ENCODE measurements at regions not wholly inside any gene's neighbourhood (a gene's known extent, or its start where the extent isn't known, plus 50 kb on each side); places are given as distances from the start of the nearest gene placed in this dataset.
A peak's percentile ranks its signal among the peaks of the same experiment; 100 is the strongest.
"Not testable (repeated sequence)": the region's sequence is repeated elsewhere in the genome, so short reads cannot be mapped to it uniquely, and the experiment has no call there.

DNA sequence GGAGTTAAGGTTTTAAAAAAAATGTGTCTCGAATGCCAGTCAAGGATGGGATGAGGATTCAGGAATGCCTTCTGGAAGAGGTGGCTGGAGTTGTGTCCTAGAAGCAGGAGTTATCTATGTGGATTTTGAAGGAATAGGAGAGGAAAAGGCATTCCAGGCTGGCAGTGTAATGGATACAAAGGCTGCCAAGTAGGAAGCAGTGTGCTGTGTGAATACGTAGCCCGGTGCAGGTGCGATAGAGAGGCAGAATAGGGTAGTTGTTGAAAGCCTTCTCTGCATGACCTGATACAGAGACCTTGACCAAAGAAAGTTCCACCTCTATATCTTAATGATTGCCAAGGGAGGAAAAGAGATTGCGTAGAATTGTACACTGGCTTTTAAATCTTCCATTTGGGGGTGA lies 128.1 kb upstream of the ITGB1 start:
- H3K9me3 ChIP-seq, result no peaks in the 10 kb centered on the region
- 45 to 52% methylated on average over 5 of the region's 5 CpGs for WGBS, 2 donors
- TF ChIP-seq, protein P1, sequence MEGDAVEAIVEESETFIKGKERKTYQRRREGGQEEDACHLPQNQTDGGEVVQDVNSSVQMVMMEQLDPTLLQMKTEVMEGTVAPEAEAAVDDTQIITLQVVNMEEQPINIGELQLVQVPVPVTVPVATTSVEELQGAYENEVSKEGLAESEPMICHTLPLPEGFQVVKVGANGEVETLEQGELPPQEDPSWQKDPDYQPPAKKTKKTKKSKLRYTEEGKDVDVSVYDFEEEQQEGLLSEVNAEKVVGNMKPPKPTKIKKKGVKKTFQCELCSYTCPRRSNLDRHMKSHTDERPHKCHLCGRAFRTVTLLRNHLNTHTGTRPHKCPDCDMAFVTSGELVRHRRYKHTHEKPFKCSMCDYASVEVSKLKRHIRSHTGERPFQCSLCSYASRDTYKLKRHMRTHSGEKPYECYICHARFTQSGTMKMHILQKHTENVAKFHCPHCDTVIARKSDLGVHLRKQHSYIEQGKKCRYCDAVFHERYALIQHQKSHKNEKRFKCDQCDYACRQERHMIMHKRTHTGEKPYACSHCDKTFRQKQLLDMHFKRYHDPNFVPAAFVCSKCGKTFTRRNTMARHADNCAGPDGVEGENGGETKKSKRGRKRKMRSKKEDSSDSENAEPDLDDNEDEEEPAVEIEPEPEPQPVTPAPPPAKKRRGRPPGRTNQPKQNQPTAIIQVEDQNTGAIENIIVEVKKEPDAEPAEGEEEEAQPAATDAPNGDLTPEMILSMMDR (IDR thresholded peaks at IDR 0.05), result no peak
- no peak for TF ChIP-seq POLR2A (IDR thresholded peaks at IDR 0.05)
- intact Hi-C loops (cut with DNase I), result no loop called here
- H3K4me1 ChIP-seq, result no peaks in the 10 kb centered on the region
- peak; percentile 16 to 39 (median 26) for DNase-seq
- peak; percentile 76 for ATAC-seq
- H3K27ac ChIP-seq, result peak overlapping the region in 1 of 4 donors; percentile 5
- no peaks in the 10 kb centered on the region for H3K27me3 ChIP-seq
- H3K36me3 ChIP-seq (replicated peaks in 1 of 2; ENCODE audit: insufficient read depth in 1 of 2, low read depth in 2 of 2), result no peaks in the 10 kb centered on the region
- no peak overlapping the region for H3K4me3 ChIP-seq

DNA sequence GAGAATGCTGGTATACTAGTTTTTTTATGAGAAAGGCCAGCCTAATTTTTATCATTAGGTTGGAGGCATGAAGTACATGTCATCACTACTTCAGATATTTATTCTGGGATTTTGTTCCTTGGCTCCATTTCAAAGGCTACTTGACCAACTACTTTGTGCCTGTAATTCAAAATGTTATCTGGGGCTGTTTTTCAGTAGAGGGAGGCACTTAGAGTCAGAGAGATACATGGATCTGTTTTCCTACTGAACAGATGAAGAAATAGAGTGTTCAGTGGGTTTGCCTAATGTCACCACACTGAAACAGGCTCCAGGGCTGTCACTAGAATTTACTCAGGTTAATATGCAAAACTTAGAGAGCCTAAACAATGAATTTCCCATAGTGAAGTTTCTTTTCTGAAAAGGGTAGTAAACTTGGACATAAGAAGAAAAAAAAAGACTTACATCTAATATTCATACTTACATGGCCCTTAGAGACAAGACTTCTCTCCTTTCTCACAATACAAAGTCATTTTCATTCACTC lies 127.3 kb upstream of the ITGB1 start:
- Histone ChIP-seq H3K4me3 (no peak overlapping the region), H3K4me1 (no peaks in the 10 kb centered on the region), H3K36me3 (replicated peaks in 1 of 2; ENCODE audit: insufficient read depth in 1 of 2, low read depth in 2 of 2) (no peaks in the 10 kb centered on the region), H3K27me3 (no peaks in the 10 kb centered on the region), H3K9me3 (no peaks in the 10 kb centered on the region), H3K27ac (no peak overlapping the region)
- no peak for ATAC-seq
- no peak for DNase-seq
- TF ChIP-seq POLR2A (IDR thresholded peaks at IDR 0.05), result no peak
- TF ChIP-seq, protein P1 (IDR thresholded peaks at IDR 0.05), result no peak
- intact Hi-C loops (cut with DNase I), result no loop called here

DNA sequence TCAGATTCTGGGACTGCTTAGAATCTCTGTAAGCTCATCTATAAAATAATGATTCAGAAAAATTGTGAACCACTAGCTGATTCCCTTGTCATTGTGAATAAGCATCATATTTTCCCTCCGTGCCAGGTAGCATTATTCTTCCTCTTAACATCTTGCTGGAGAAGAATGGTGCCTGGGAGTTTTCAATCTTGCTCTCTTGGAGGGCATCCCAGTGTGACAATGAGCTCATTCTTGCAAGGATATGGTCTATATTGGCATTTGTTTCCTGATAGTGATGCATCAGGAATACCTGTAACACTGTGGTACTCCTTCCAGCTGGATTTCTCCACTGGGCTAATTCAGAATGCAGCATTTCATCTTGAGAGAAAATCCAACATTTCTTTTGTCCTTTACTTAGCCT lies 126.4 kb upstream of the ITGB1 start:
- TF ChIP-seq, protein P1 (IDR thresholded peaks at IDR 0.05), result no peak
- TF ChIP-seq POLR2A (IDR thresholded peaks at IDR 0.05), result no peak
- H3K36me3 ChIP-seq (replicated peaks in 1 of 2; ENCODE audit: insufficient read depth in 1 of 2, low read depth in 2 of 2), result no peaks in the 10 kb centered on the region
- H3K9me3 ChIP-seq, result no peaks in the 10 kb centered on the region
- no peaks in the 10 kb centered on the region for H3K27me3 ChIP-seq
- WGBS, 2 donors, result 80 to 88% methylated on average over 1 of the region's 1 CpG
- DNase-seq, result no peak
- no peaks in the 10 kb centered on the region for H3K4me1 ChIP-seq
- intact Hi-C loops (cut with DNase I), result no loop called here
- no peak overlapping the region for H3K4me3 ChIP-seq
- H3K27ac ChIP-seq, result no peak overlapping the region
- no peak for ATAC-seq

DNA sequence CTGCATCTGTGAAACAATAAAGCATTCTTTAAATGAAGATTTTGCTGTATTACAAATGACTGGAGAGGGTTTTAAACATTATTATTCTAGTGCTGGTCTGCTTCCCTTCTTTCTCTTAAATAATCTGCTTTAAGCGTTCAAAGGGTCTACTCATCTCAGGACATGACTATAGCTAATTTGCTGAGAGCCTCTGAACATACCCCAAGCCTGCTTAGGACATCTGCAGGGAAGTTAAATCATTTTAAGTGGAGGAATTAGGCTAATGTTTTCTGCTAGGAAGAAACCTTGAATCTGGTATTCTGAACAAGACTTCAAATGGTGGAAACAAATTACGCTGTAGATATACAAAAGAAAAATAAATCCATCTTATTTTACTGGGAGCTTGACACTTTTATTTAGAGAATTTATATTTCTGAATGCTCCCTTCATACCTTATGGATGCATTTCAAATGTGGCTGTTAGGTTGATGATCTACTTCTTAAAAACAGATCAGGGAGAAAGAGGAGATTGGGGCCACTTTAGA lies 124.4 kb upstream of the ITGB1 start:
- TF ChIP-seq POLR2A (IDR thresholded peaks at IDR 0.05), result no peak
- TF ChIP-seq, protein P1 (IDR thresholded peaks at IDR 0.05), result no peak

DNA sequence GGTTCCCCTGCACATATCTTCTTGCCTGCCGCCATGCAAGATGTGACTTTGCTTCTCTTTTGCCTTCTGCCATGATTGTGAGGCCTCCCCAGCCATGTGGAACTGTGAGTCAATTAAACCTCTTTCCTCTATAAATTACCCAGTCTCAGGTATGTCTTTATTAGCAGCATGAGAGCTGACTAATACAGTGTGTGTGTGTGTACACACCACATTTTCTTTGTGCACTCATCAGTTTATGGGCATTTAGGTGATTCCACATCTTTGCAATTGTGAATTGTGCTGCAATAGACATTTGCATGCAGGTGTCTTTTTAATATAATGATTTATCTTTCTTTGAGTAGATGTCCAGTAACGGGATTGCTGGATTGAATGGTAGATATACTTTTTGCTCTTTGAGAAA lies 122.4 kb upstream of the ITGB1 start:
- not testable (repeated sequence) for ATAC-seq

More for the DNA sequence above, 124.4 kb upstream of the ITGB1 start:
- intact Hi-C loops (cut with DNase I), result no loop called here
- no peaks in the 10 kb centered on the region for H3K9me3 ChIP-seq
- H3K27me3 ChIP-seq, result no peaks in the 10 kb centered on the region
- H3K4me1 ChIP-seq, result no peaks in the 10 kb centered on the region
- DNase-seq (no peak), ATAC-seq (no peak)
- H3K36me3 ChIP-seq (replicated peaks in 1 of 2; ENCODE audit: insufficient read depth in 1 of 2, low read depth in 2 of 2), result no peaks in the 10 kb centered on the region
- no peak overlapping the region for H3K4me3 ChIP-seq
- WGBS, 2 donors, result 92 to 95% methylated on average over 2 of the region's 2 CpGs
- H3K27ac ChIP-seq, result no peak overlapping the region

More for the DNA sequence above, 122.4 kb upstream of the ITGB1 start:
- H3K36me3 ChIP-seq (replicated peaks in 1 of 2; ENCODE audit: insufficient read depth in 1 of 2, low read depth in 2 of 2); H3K4me1 ChIP-seq; DNase-seq; H3K9me3 ChIP-seq; H3K27ac ChIP-seq; intact Hi-C loops (cut with DNase I); H3K27me3 ChIP-seq; H3K4me3 ChIP-seq: not testable (repeated sequence)
- WGBS, 2 donors, result 72 to 89% methylated on average over 2 of the region's 2 CpGs
